Parathyroid adenoma (tissue), 2 donors: ENCODE measurements at regions not wholly inside any gene's neighbourhood (a gene's known extent, or its start where the extent isn't known, plus 50 kb on each side); places are given as distances from the start of the nearest gene placed in this dataset.

Source experiments
- H2AFZ ChIP-seq: fragments of 300-600 bp; sonication (generic); one replicate; pipeline ENCODE4 v1.7.0; 2017; ENCODE audit warnings: antibody characterized with exemption, mild to moderate bottlenecking
- H3K27ac ChIP-seq: fragments of 300-600 bp; sonication (generic); one replicate; pipeline ENCODE4 v1.7.0; 2017
- H3K27me3 ChIP-seq: fragments of 300-600 bp; sonication (generic); one replicate; pipeline ENCODE4 v1.7.0; 2017; ENCODE audit warnings: low read length; ENCODE audit not compliant: control insufficient read depth, insufficient read depth
- H3K36me3 ChIP-seq: fragments of 300-600 bp; sonication (generic); one replicate; pipeline ENCODE4 v1.7.0; 2017; ENCODE audit warnings: low read length; ENCODE audit not compliant: control insufficient read depth, insufficient read depth
- H3K4me1 ChIP-seq: fragments of 300-600 bp; sonication (generic); one replicate; pipeline ENCODE4 v1.7.0; 2017; ENCODE audit warnings: control low read depth
- H3K4me2 ChIP-seq: fragments of 300-600 bp; sonication (generic); one replicate; pipeline ENCODE4 v1.7.0; 2017; ENCODE audit warnings: low read length
- H3K4me3 ChIP-seq: fragments of 300-600 bp; sonication (generic); one replicate; pipeline ENCODE4 v1.7.0; 2017; ENCODE audit warnings: low read depth, low read length
- H3K79me2 ChIP-seq: fragments of 300-600 bp; sonication (generic); one replicate; pipeline ENCODE4 v1.7.0; 2017; ENCODE audit warnings: control low read depth
- H3K9ac ChIP-seq: fragments of 300-600 bp; sonication (generic); one replicate; pipeline ENCODE4 v1.7.0; 2017; ENCODE audit warnings: mild to moderate bottlenecking
- H3K9me3 ChIP-seq: fragments of 300-600 bp; sonication (generic); one replicate; pipeline ENCODE4 v1.7.0; 2017; ENCODE audit warnings: low read length; ENCODE audit not compliant: control insufficient read depth
- TF ChIP-seq, protein P1 (sequence below): fragments of 300-600 bp; sonication (generic); IDR thresholded peaks from one replicate; pipeline ENCODE4 v1.7.0; 2017; ENCODE audit warnings: antibody characterized with exemption, mild to moderate bottlenecking
- donor health status: primary hyperparathyroidism.

DNA sequence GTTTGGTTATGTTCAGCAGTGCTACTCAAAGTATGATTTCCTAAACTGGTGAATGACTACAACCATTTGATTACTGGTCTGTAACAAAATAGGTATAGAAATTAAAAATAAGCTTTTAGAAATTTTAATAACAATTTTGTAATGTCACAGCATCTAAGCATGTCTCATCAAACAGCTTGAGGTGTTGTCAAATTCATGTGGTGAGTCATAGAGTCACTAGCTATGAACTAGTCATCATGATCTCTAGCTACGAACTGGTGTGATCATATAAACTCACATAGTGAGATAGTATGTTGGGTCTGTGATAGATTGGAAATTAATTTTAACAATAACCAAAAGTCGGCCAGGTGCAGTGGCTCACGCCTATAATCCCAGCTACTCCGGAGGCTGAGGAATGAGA, 213.9 kb upstream of the RBMS3 start:
- H3K9ac ChIP-seq: no peak overlapping the region
- no peaks in the 10 kb centered on the region for H3K79me2 ChIP-seq
- no peaks in the 10 kb centered on the region for H3K36me3 ChIP-seq
- H3K9me3 ChIP-seq: no peaks in the 10 kb centered on the region
- H3K4me1 ChIP-seq: no peaks in the 10 kb centered on the region
- no peak overlapping the region for H2AFZ ChIP-seq
- no peaks in the 10 kb centered on the region for H3K27me3 ChIP-seq
- H3K4me2 ChIP-seq: no peak overlapping the region
- H3K27ac ChIP-seq: no peak overlapping the region
- no peak overlapping the region for H3K4me3 ChIP-seq
- TF ChIP-seq, protein P1, sequence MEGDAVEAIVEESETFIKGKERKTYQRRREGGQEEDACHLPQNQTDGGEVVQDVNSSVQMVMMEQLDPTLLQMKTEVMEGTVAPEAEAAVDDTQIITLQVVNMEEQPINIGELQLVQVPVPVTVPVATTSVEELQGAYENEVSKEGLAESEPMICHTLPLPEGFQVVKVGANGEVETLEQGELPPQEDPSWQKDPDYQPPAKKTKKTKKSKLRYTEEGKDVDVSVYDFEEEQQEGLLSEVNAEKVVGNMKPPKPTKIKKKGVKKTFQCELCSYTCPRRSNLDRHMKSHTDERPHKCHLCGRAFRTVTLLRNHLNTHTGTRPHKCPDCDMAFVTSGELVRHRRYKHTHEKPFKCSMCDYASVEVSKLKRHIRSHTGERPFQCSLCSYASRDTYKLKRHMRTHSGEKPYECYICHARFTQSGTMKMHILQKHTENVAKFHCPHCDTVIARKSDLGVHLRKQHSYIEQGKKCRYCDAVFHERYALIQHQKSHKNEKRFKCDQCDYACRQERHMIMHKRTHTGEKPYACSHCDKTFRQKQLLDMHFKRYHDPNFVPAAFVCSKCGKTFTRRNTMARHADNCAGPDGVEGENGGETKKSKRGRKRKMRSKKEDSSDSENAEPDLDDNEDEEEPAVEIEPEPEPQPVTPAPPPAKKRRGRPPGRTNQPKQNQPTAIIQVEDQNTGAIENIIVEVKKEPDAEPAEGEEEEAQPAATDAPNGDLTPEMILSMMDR: no peak

DNA sequence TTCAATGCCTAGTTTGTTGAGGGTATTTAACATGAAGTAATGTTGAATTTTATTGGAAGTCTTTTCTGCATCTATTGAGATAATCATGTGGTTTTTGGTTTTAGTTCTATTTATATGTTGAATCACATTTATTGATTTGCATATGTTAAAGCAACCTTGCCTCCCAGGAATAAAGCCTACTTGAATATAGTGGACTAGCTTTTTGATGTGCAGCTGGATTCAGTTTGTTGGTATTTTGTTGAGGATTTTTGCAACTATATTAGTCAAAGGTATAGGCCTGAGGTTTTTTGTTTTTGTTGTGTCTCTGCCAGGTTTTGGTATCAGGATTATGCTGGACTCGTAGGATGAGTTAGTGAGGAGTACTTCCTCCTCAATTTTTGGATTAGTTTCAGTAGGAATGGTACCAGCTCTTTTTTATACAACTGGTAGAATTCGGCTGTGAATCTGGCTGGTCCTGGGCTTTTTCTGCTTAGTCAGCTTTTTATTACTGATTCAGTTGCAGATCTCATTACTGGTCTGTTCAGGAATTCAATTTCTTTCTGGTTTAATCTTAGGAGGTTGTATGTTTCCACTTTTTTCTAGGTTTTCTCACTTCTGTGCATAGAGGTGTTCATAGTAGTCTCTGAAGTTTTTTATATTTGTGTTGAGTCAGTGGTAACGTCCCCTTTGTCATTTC, 209.8 kb upstream of the RBMS3 start:
- Histone ChIP-seq H3K27ac (no peak overlapping the region), H3K9me3 (no peaks in the 10 kb centered on the region), H3K9ac (no peak overlapping the region), H2AFZ (no peak overlapping the region), H3K36me3 (no peaks in the 10 kb centered on the region), H3K4me1 (no peaks in the 10 kb centered on the region), H3K4me3 (no peak overlapping the region), H3K79me2 (no peaks in the 10 kb centered on the region), H3K4me2 (no peak overlapping the region), H3K27me3 (no peaks in the 10 kb centered on the region)
- TF ChIP-seq, protein P1: no peak

DNA sequence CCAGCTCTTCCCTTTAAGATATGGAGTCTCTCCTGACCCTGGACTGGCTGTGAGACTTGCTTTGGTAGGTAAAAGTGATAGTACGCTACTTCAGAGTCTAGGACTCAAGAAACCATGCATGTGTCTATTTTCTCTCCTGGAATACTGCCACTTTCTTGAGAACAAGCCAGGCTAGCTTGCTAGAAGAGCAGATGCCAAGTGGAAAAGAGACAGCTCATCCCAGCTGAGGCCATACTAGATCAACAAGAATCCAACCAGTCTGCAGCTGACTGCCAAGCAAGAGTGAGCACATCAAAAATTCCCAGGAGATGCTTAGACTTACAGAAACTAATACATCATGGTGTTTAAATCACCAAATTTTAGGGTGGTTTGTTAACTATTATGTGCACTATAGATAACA, 208.3 kb upstream of the RBMS3 start:
- Histone ChIP-seq H3K36me3 (no peaks in the 10 kb centered on the region), H2AFZ (no peak overlapping the region), H3K4me1 (no peaks in the 10 kb centered on the region), H3K79me2 (no peaks in the 10 kb centered on the region), H3K4me2 (no peak overlapping the region), H3K4me3 (no peak overlapping the region), H3K27me3 (no peaks in the 10 kb centered on the region), H3K27ac (no peak overlapping the region), H3K9me3 (no peaks in the 10 kb centered on the region), H3K9ac (no peak overlapping the region)
- TF ChIP-seq, protein P1: no peak

DNA sequence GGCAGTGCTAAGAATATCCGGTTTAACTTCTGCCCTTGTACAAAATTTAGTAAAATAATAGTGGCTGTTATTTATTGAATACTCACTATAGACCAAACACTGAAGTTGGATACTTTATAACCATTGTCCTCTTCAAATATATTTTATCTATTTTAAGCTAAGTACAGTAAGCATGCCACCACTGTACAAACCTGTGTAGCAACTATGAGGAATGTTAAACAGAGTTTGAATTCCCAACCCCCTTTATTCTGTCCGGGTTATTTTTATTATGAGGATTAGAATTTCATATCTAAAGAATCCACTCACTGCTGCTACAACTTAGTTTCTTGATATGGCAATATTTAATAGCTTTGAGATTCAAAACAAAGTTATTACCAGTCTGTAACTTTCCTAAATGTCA, 203.5 kb upstream of the RBMS3 start:
- Histone ChIP-seq H3K4me1 (no peaks in the 10 kb centered on the region), H2AFZ (no peak overlapping the region), H3K27ac (no peak overlapping the region), H3K79me2 (no peaks in the 10 kb centered on the region), H3K4me2 (no peak overlapping the region), H3K9ac (no peak overlapping the region), H3K4me3 (no peak overlapping the region), H3K36me3 (no peaks in the 10 kb centered on the region), H3K9me3 (no peaks in the 10 kb centered on the region), H3K27me3 (no peaks in the 10 kb centered on the region)
- TF ChIP-seq, protein P1: no peak

DNA sequence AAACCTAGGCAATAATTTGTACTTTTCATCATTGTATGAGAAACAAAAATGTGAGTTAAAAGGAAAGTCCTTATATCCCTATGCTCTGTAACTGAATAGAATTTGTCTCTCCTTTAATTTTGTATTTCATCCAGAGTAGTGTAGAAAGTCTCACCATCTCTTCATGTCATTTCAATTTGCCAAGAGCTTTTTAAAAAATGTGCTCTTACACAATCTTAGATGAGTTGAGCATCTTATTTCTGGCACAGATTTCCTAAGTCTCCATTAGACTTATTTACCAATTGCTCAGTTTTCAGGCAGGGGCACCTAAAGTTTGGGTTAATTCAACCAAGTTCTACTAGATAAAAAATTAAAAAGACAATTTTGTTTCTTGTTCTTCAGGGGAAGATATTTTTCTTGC, 201.5 kb upstream of the RBMS3 start:
- Histone ChIP-seq H3K4me1 (peaks cover 3% of the 10 kb centered on the region), H3K27ac (no peak overlapping the region), H3K36me3 (no peaks in the 10 kb centered on the region), H2AFZ (no peak overlapping the region), H3K79me2 (no peaks in the 10 kb centered on the region), H3K27me3 (no peaks in the 10 kb centered on the region), H3K4me2 (no peak overlapping the region), H3K9me3 (no peaks in the 10 kb centered on the region), H3K4me3 (no peak overlapping the region), H3K9ac (no peak overlapping the region)
- TF ChIP-seq, protein P1: no peak
